OCI-LY7 (cell line): ENCODE measurements at regions not wholly inside any gene's neighbourhood (a gene's known extent, or its start where the extent isn't known, plus 50 kb on each side); places are given as distances from the start of the nearest gene placed in this dataset.

Experiments
- EZH2phosphoT487 ChIP-seq: fragments of 200-600 bp; sonication (generic); IDR thresholded peaks from 2 replicates; pipeline ENCODE4 v1.6.1; 2018; ENCODE audit warnings: low read depth, borderline replicate concordance, mild to moderate bottlenecking, mixed run types, antibody characterized with exemption, low read length, moderate library complexity, mixed read lengths
- TF ChIP-seq, protein P1 (sequence below): fragments of 200-600 bp; sonication (generic); conservative IDR thresholded peaks from 2 replicates; pipeline ENCODE4 v1.5.1; 2014; ENCODE audit warnings: mild to moderate bottlenecking, antibody characterized with exemption, low read length, moderate library complexity, mixed read lengths

- TF ChIP-seq, protein P1, sequence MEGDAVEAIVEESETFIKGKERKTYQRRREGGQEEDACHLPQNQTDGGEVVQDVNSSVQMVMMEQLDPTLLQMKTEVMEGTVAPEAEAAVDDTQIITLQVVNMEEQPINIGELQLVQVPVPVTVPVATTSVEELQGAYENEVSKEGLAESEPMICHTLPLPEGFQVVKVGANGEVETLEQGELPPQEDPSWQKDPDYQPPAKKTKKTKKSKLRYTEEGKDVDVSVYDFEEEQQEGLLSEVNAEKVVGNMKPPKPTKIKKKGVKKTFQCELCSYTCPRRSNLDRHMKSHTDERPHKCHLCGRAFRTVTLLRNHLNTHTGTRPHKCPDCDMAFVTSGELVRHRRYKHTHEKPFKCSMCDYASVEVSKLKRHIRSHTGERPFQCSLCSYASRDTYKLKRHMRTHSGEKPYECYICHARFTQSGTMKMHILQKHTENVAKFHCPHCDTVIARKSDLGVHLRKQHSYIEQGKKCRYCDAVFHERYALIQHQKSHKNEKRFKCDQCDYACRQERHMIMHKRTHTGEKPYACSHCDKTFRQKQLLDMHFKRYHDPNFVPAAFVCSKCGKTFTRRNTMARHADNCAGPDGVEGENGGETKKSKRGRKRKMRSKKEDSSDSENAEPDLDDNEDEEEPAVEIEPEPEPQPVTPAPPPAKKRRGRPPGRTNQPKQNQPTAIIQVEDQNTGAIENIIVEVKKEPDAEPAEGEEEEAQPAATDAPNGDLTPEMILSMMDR, result no peak
- no peak for TF ChIP-seq EZH2phosphoT487
Measured at GRCh38 chr12:84786622-84787021, 126.0 kb downstream of the SLC6A15 start.
